H1 (cell line): ENCODE measurements at regions not wholly inside any gene's neighbourhood (a gene's known extent, or its start where the extent isn't known, plus 50 kb on each side); places are given as distances from the start of the nearest gene placed in this dataset.

ENCODE experiments used
- EP300 ChIP-seq, 2 experiments: IDR thresholded peaks; 1 replicate in 1 of 2; 2 replicates in 1 of 2; pipeline ENCODE4 v1.6.1; 2011 to 2012; ENCODE audit warnings: low read depth in 2 of 2, low read length in 2 of 2, mild to moderate bottlenecking in 2 of 2, borderline replicate concordance in 1 of 2, inconsistent platforms in 1 of 2, moderate library complexity in 1 of 2

DNA sequence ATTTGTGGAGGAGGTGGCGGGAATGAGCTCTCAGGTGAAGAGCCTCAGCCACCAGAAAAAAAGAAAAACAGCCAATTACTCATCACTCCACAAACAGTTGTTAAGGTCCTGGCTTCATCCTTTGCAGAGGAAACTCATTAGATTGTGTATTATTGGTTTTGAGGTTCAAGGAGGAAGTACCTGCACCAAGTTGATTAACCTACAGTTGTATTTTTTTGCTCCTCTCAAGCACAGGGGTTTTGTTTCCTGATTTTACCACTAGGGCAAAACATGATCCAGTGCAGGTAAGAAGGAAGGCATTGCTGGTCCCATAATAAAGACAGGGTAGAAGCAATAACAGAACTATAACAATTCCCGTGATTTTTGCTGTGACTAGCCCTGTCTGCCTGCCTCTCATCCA is 84.0 kb upstream of the QRFPR start (continued):
- no peak for TF ChIP-seq EP300 (IDR thresholded peaks at IDR 0.05; ENCODE audit: borderline replicate concordance in 1 of 2, low read depth in 2 of 2, low read length in 2 of 2)
